OCI-LY3 (cell line): ENCODE measurements at regions not wholly inside any gene's neighbourhood (a gene's known extent, or its start where the extent isn't known, plus 50 kb on each side); places are given as distances from the start of the nearest gene placed in this dataset.

Experiments used
- CTCF ChIP-seq: fragments of 200-600, 300-600 bp; sonication (generic); IDR thresholded peaks from 2 replicates; pipeline ENCODE4 v1.5.1; 2014; ENCODE audit warnings: antibody characterized with exemption, low read length, low read depth
- EZH2phosphoT487 ChIP-seq: fragments of 200-600 bp; shearing (Covaris generic); IDR thresholded peaks from 2 replicates; pipeline ENCODE4 v1.6.1; 2018; ENCODE audit warnings: antibody characterized with exemption, mixed run types, low read depth

DNA sequence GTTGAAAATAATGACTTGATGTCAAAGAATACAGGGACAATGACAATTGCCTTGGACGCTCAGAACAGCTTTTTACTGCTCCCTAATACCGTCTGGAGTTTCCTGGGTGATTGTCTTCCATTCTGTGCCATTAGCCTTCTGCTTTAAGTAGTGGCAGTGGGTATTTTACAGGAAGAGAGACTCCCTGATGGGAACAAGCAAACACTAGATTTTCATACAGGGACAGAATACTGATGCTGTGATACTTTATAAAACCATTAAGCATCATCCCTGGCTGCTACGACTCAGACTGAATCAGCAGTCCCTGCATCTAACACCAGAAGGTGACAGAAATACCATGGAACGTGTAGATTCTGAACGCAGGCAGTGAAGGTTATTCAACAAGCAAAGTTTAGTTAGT is 635.4 kb upstream of the GOT2 start:
- TF ChIP-seq EZH2phosphoT487: no peak
- TF ChIP-seq CTCF: no peak
